ENCODE measurements at regions not wholly inside any gene's neighbourhood (a gene's known extent, or its start where the extent isn't known, plus 50 kb on each side); places are given as distances from the start of the nearest gene placed in this dataset.
A peak's percentile ranks its signal among the peaks of the same experiment; 100 is the strongest.

GRCh38 chr6:27146706-27147505, 100.6 kb upstream of the PRSS16 start (continued):
- TF ChIP-seq ZNF592 (IDR thresholded peaks at IDR 0.05) = no peak
- 0 out of 2 replicates have a peak, but pooled peaks have one; percentile 69 for TF ChIP-seq FOXM1 (IDR thresholded peaks at IDR 0.05; ENCODE audit: low read depth, low read length)
- no peak for TF ChIP-seq TCF7 (IDR thresholded peaks at IDR 0.05; ENCODE audit: borderline replicate concordance)
- peak; percentile 49 for TF ChIP-seq IKZF1 (conservative IDR thresholded peaks at IDR 0.05)
- TF ChIP-seq ZNF274 (IDR thresholded peaks at IDR 0.05; ENCODE audit: insufficient read depth, insufficient read length) = no peak
- TF ChIP-seq E4F1 (IDR thresholded peaks at IDR 0.05; ENCODE audit: borderline replicate concordance, partially characterized antibody) = no peak
- no peak for TF ChIP-seq SMC3 (IDR thresholded peaks at IDR 0.05; ENCODE audit: borderline replicate concordance, low read length)
- peak; percentile 59 for TF ChIP-seq RELA (IDR thresholded peaks at IDR 0.05; ENCODE audit: borderline replicate concordance, partially characterized antibody)
- peak; percentile 96 for TF ChIP-seq FOS (IDR thresholded peaks at IDR 0.05; ENCODE audit: borderline replicate concordance, extremely low read depth, insufficient read length)
- no peak for TF ChIP-seq SREBF2 (IDR thresholded peaks at IDR 0.05; ENCODE audit: low read length)
- TF ChIP-seq CTCF (IDR thresholded peaks at IDR 0.05 in 2 of 3, conservative IDR thresholded peaks at IDR 0.05 in 1 of 3; ENCODE audit: control insufficient read depth in 2 of 3, extremely low read depth in 1 of 3, insufficient read depth in 1 of 3, low read depth in 3 of 3, low read length in 3 of 3) = no peak
- peak; percentile 49; the same call in 1 of the 2 replicates for TF ChIP-seq HCFC1 (IDR thresholded peaks at IDR 0.05; ENCODE audit: low read length)
- peak; percentile 81 for TF ChIP-seq E2F8 (IDR thresholded peaks at IDR 0.05; ENCODE audit: low read depth, partially characterized antibody)
- TF ChIP-seq WRNIP1 (IDR thresholded peaks at IDR 0.05; ENCODE audit: borderline replicate concordance, low read depth, low read length) = no peak
- no peak for TF ChIP-seq ZZZ3 (IDR thresholded peaks at IDR 0.05; ENCODE audit: control insufficient read depth, insufficient read length, low read depth)
- TF ChIP-seq CEBPB (IDR thresholded peaks at IDR 0.05; ENCODE audit: borderline replicate concordance in 1 of 2, low read depth in 2 of 2, low read length in 2 of 2) = peak; percentile 39 to 86; a peak in 3 of 4 replicates
